A549 (cell line): ENCODE measurements at regions not wholly inside any gene's neighbourhood (a gene's known extent, or its start where the extent isn't known, plus 50 kb on each side); places are given as distances from the start of the nearest gene placed in this dataset.

ENCODE experiments used
- ATAC-seq, 2 experiments: fragments of 200-7000 bp in 1 of 2; fragments of >200 bp in 1 of 2; cut with Nextera tagmentation in 1 of 2; cut with Tn5 transposase in 1 of 2; 3 replicates each; pipeline versions ENCODE4 v1.8.0 to v1.9.1; 2018 to 2020; ENCODE audit warnings: mild to moderate bottlenecking in 1 of 2, moderate library complexity in 1 of 2
- CTCF ChIA-PET: fragments of 300-600 bp; sonication (Branson Sonifier 250); formaldehyde crosslinking; extraction: SDS; loops from one replicate; lab custom pipeline; 2021; ENCODE audit warnings: antibody characterized with exemption, inconsistent platforms; lab: Yijun Ruan, JAX
- POLR2A ChIA-PET: fragments of 350-600 bp; formaldehyde crosslinking; extraction: SDS; loops from one replicate; lab custom pipeline; 2021; ENCODE audit warnings: antibody characterized with exemption, inconsistent platforms; lab: Yijun Ruan, JAX
- DNase-seq, 2 experiments: peaks; one replicate each; pipeline versions ENCODE4 v3.0.0 to v3.0.0-alpha.2; 2011 to 2016; ENCODE audit warnings: low read depth in 1 of 2, low spot score in 1 of 2
- FAIRE-seq: peaks from 2 replicates; lab custom pipeline; 2011; peaks lifted over from hg19 to GRCh38; lab: Jason Lieb, UNC
- H3K27ac ChIP-seq, 2 experiments: fragments of >200 bp; sonication (Bioruptor Twin); formaldehyde crosslinking; 3 replicates each; pipeline ENCODE4 v1.5.1; 2016 to 2017
- H3K4me1 ChIP-seq: fragments of >200 bp; sonication (Bioruptor Twin); formaldehyde crosslinking; 3 replicates; pipeline ENCODE4 v1.6.1; 2016
- H3K4me2 ChIP-seq: fragments of >200 bp; sonication (Bioruptor Twin); formaldehyde crosslinking; 3 replicates; pipeline ENCODE4 v1.6.1; 2016
- H3K4me3 ChIP-seq: fragments of >200 bp; sonication (Bioruptor Twin); formaldehyde crosslinking; 3 replicates; pipeline ENCODE4 v1.5.1; 2016
- H3K9me3 ChIP-seq: fragments of >200 bp; sonication (Bioruptor Twin); formaldehyde crosslinking; 3 replicates; pipeline ENCODE4 v1.6.1; 2016
- CBX8 ChIP-seq: fragments of 200-600 bp; sonication (generic); IDR thresholded peaks from 2 replicates; pipeline ENCODE4 v1.6.1; 2016
- CEBPB ChIP-seq, 2 experiments: fragments of >200 bp in 1 of 2; sonication (Bioruptor Twin) in 1 of 2; formaldehyde crosslinking in 1 of 2; IDR thresholded peaks; 2 replicates each; pipeline ENCODE4 v1.6.1; 2012 to 2016
- CHD2 ChIP-seq: fragments of 150-350 bp; IDR thresholded peaks from 2 replicates; pipeline ENCODE4 v1.6.1; 2014; ENCODE audit warnings: low read length; ENCODE audit not compliant: partially characterized antibody
- CTCF ChIP-seq: fragments of >200 bp; sonication (Bioruptor Twin); formaldehyde crosslinking; IDR thresholded peaks from 3 replicates; pipeline ENCODE4 v1.5.1; 2016
- E2F6 ChIP-seq: IDR thresholded peaks from 2 replicates; pipeline ENCODE4 v1.6.1; 2012; ENCODE audit warnings: low read depth, borderline replicate concordance
- EHF ChIP-seq: fragments of 250-450 bp; sonication (Bioruptor Pico); IDR thresholded peaks from 2 replicates; pipeline ENCODE4 v1.5.0; 2020; ENCODE audit warnings: mild to moderate bottlenecking
- ELK1 ChIP-seq: fragments of 150-350 bp; IDR thresholded peaks from 2 replicates; pipeline ENCODE4 v1.6.1; 2014; ENCODE audit warnings: low read depth, mild to moderate bottlenecking, low read length
- ESRRA ChIP-seq: fragments of 150-350 bp; IDR thresholded peaks from 2 replicates; pipeline ENCODE4 v1.6.1; 2014; ENCODE audit warnings: mild to moderate bottlenecking, low read length, borderline replicate concordance
- FOSB ChIP-seq: fragments of 250-450 bp; sonication (Bioruptor Pico); IDR thresholded peaks from 2 replicates; pipeline ENCODE4 v1.5.0; 2020; ENCODE audit warnings: mild to moderate bottlenecking, moderate library complexity
- GATA3 ChIP-seq: IDR thresholded peaks from 2 replicates; pipeline ENCODE4 v1.6.1; 2012; ENCODE audit warnings: borderline replicate concordance
- HEYL ChIP-seq: fragments of 250-450 bp; sonication (Bioruptor Pico); IDR thresholded peaks from 2 replicates; pipeline ENCODE4 v1.8.0; 2021; ENCODE audit warnings: mild to moderate bottlenecking, moderate library complexity
- HOXB13 ChIP-seq: fragments of 250-450 bp; sonication (Bioruptor Pico); IDR thresholded peaks from 2 replicates; pipeline ENCODE4 v1.5.0; 2020; ENCODE audit warnings: low read depth, mild to moderate bottlenecking, moderate library complexity
- JUNB ChIP-seq: fragments of >200 bp; sonication (Bioruptor Twin); formaldehyde crosslinking; IDR thresholded peaks from 2 replicates; pipeline ENCODE4 v1.6.1; 2016
- KDM1A ChIP-seq: fragments of 200-600 bp; sonication (generic); IDR thresholded peaks from 2 replicates; pipeline ENCODE4 v1.6.1; 2016; ENCODE audit warnings: low read depth, mild to moderate bottlenecking
- MAFK ChIP-seq: fragments of 450-650 bp; IDR thresholded peaks from 2 replicates; pipeline ENCODE4 v1.6.1; 2014; ENCODE audit not compliant: partially characterized antibody
- MAX ChIP-seq: IDR thresholded peaks from 2 replicates; pipeline ENCODE4 v1.6.1; 2012
- MAZ ChIP-seq: fragments of 150-350 bp; IDR thresholded peaks from 2 replicates; pipeline ENCODE4 v1.6.1; 2014; ENCODE audit warnings: antibody characterized with exemption, low read depth, low read length, borderline replicate concordance
- NR3C1 ChIP-seq: fragments of >200 bp; sonication (Bioruptor Twin); formaldehyde crosslinking; IDR thresholded peaks from 3 replicates; pipeline ENCODE4 v1.6.1; 2017
- POLR2AphosphoS2 ChIP-seq: conservative IDR thresholded peaks from 2 replicates; pipeline ENCODE4 v1.6.1; 2012; ENCODE audit warnings: low read length, improper control_type of control experiment, inconsistent platforms
- RAD21 ChIP-seq, 2 experiments: fragments of >200 bp in 1 of 2; sonication (Bioruptor Twin) in 1 of 2; formaldehyde crosslinking in 1 of 2; IDR thresholded peaks in 1 of 2; conservative IDR thresholded peaks in 1 of 2; 2 replicates in 1 of 2; 3 replicates in 1 of 2; pipeline ENCODE4 v1.6.1; 2012 to 2018; ENCODE audit warnings: inconsistent platforms in 1 of 2
- RARB ChIP-seq: fragments of 250-450 bp; sonication (Bioruptor Pico); IDR thresholded peaks from 2 replicates; pipeline ENCODE4 v1.8.0; 2021; ENCODE audit warnings: mild to moderate bottlenecking, moderate library complexity
- REST ChIP-seq: fragments of 200-600 bp; sonication (generic); IDR thresholded peaks from 2 replicates; pipeline ENCODE4 v1.6.1; 2016; ENCODE audit warnings: antibody characterized with exemption, mild to moderate bottlenecking, moderate library complexity
- RNF2 ChIP-seq: fragments of 200-600 bp; sonication (generic); IDR thresholded peaks from 2 replicates; pipeline ENCODE4 v1.6.1; 2016; ENCODE audit warnings: low read depth, mild to moderate bottlenecking, antibody characterized with exemption, moderate library complexity, borderline replicate concordance
- SMC3 ChIP-seq: fragments of >200 bp; sonication (Bioruptor Twin); formaldehyde crosslinking; IDR thresholded peaks from 3 replicates; pipeline ENCODE4 v1.6.1; 2018; ENCODE audit warnings: inconsistent platforms
- TFCP2L1 ChIP-seq: fragments of 250-450 bp; sonication (Bioruptor Pico); IDR thresholded peaks from 2 replicates; pipeline ENCODE4 v1.5.0; 2021; ENCODE audit warnings: mild to moderate bottlenecking
- USF2 ChIP-seq: fragments of 450-650 bp; IDR thresholded peaks from 2 replicates; pipeline ENCODE4 v1.6.1; 2014; ENCODE audit warnings: antibody characterized with exemption
- ZC3H11A ChIP-seq: fragments of 450-650 bp; IDR thresholded peaks from 2 replicates; pipeline ENCODE4 v1.6.1; 2014; ENCODE audit warnings: antibody characterized with exemption, mild to moderate bottlenecking
- ZFP36 ChIP-seq: fragments of 450-650 bp; IDR thresholded peaks from 2 replicates; pipeline ENCODE4 v1.6.1; 2014; ENCODE audit warnings: borderline replicate concordance; ENCODE audit not compliant: partially characterized antibody
- WGBS: methylation state at CpG from one replicate; pipeline ENCODE4 v1.1.6; 2017; ENCODE audit errors: missing lambda C conversion rate; 5-methylcytosine and 5-hydroxymethylcytosine counted together

- no peak overlapping the region for H3K27ac ChIP-seq
- no peak overlapping the region for H3K4me3 ChIP-seq
- DNase-seq (no peak), ATAC-seq (no peak), FAIRE-seq (peak; percentile 67)
- H3K4me1 ChIP-seq, result peaks cover 28% of the 10 kb centered on the region
- 74% methylated on average over 1 of the region's 1 CpG for WGBS
- no peaks in the 10 kb centered on the region for H3K9me3 ChIP-seq
- no peak overlapping the region for H3K4me2 ChIP-seq
- ChIA-PET POLR2A (no interaction called here), CTCF (no interaction called here)
- TF ChIP-seq MAX (no peak), ELK1 (no peak), RARB (no peak), HEYL (no peak), E2F6 (no peak)
Measured at GRCh38 chrX:20431486-20431885, 164.8 kb upstream of the RPS6KA3 start.

- Histone ChIP-seq H3K4me1 (peaks cover 12% of the 10 kb centered on the region; the same call in 2 of the 3 replicates), H3K4me3 (no peak overlapping the region), H3K27ac (no peak overlapping the region), H3K4me2 (no peak overlapping the region), H3K9me3 (no peaks in the 10 kb centered on the region)
- DNase-seq (no peak), ATAC-seq (no peak), FAIRE-seq (no peak)
- ChIA-PET CTCF (interaction anchor here (0.5 kb wide), 1 partner anchor 492 kb away, joined by 4 read pairs; no protein-coding TSS in a partner anchor), POLR2A (no interaction called here)
- 77% methylated on average over 3 of the region's 3 CpGs for WGBS
- no peak for TF ChIP-seq CTCF
- TF ChIP-seq SMC3, result no peak
- TF ChIP-seq RNF2, result no peak
- no peak for TF ChIP-seq RAD21 (conservative IDR thresholded peaks at IDR 0.05 in 1 of 2, IDR thresholded peaks at IDR 0.05 in 1 of 2)
- no peak for TF ChIP-seq ZC3H11A
- TF ChIP-seq JUNB, result no peak
- TF ChIP-seq MAZ, result no peak
- TF ChIP-seq GATA3, result no peak
- TF ChIP-seq TFCP2L1 (CRISPR knock-in tag), result no peak
- no peak for TF ChIP-seq FOSB (CRISPR knock-in tag)
- TF ChIP-seq ESRRA, result no peak
- TF ChIP-seq CEBPB (IDR thresholded peaks at IDR 0.05), result no peak
Measured at GRCh38 chrX:20427173-20427770, 160.6 kb upstream of the RPS6KA3 start.

GRCh38 chrX:20421697-20422096 lies 155.0 kb upstream of the RPS6KA3 start:
- no peak overlapping the region for H3K4me3 ChIP-seq
- DNase-seq (no peak), ATAC-seq (no peak), FAIRE-seq (no peak)
- no peak overlapping the region for H3K27ac ChIP-seq
- ChIA-PET POLR2A (no interaction called here), CTCF (interaction anchor here (0.8 kb wide), 1 partner anchor 10 kb away, joined by 3 read pairs; no protein-coding TSS in a partner anchor)
- no peaks in the 10 kb centered on the region for H3K4me1 ChIP-seq
- H3K4me2 ChIP-seq, result no peak overlapping the region
- H3K9me3 ChIP-seq, result no peaks in the 10 kb centered on the region
- WGBS, result 86% methylated on average over 1 of the region's 2 CpGs
- TF ChIP-seq KDM1A (no peak), EHF (CRISPR knock-in tag) (no peak), POLR2AphosphoS2 (no peak), GATA3 (no peak), CHD2 (no peak), HOXB13 (CRISPR knock-in tag) (no peak), ZFP36 (no peak), MAFK (no peak), ESRRA (no peak), FOSB (CRISPR knock-in tag) (no peak), CBX8 (no peak), NR3C1 (no peak), REST (no peak), USF2 (no peak), JUNB (no peak)
